Heart right ventricle (tissue), 16 donors: ENCODE measurements at regions not wholly inside any gene's neighbourhood (a gene's known extent, or its start where the extent isn't known, plus 50 kb on each side); places are given as distances from the start of the nearest gene placed in this dataset.

Experiments
- ATAC-seq, 8 donors: fragments of 200-7000 bp; cut with Tn5 transposase; one replicate each; pipeline ENCODE4 v1.9.1; 2020; ENCODE audit warnings: mild to moderate bottlenecking in 8 of 8, moderate library complexity in 8 of 8, moderate number of reproducible peaks in 1 of 8
- DNase-seq, 2 donors: peaks; one replicate each; pipeline ENCODE4 v3.0.0-alpha.2; 2020
- H3K27ac ChIP-seq, 10 donors: fragments of 200-600 bp; sonication (generic) in 2 of 10; one replicate each; pipeline versions ENCODE4 v1.5.0 to v1.8.0; 2020 to 2022; ENCODE audit warnings: mild to moderate bottlenecking in 3 of 10
- H3K27me3 ChIP-seq, 7 donors: fragments of 200-600 bp; one replicate each; pipeline ENCODE4 v1.8.0; 2021 to 2022; ENCODE audit warnings: mild to moderate bottlenecking in 2 of 7
- H3K36me3 ChIP-seq, 9 donors: fragments of 200-600 bp; sonication (generic) in 1 of 9; one replicate each; pipeline versions ENCODE4 v1.5.0 to v1.8.0; 2020 to 2022; ENCODE audit warnings: mild to moderate bottlenecking in 2 of 9
- H3K4me1 ChIP-seq, 9 donors: fragments of 200-600 bp; sonication (generic) in 1 of 9; one replicate each; pipeline versions ENCODE4 v1.5.0 to v1.8.0; 2020 to 2022; ENCODE audit warnings: mild to moderate bottlenecking in 4 of 9
- H3K4me3 ChIP-seq, 10 donors: fragments of 200-600 bp; sonication (generic) in 2 of 10; one replicate each; pipeline versions ENCODE4 v1.5.0 to v1.8.0; 2020 to 2022; ENCODE audit warnings: mild to moderate bottlenecking in 7 of 10, moderate library complexity in 2 of 10
- H3K9me3 ChIP-seq, 11 donors: fragments of 200-600 bp in 10 of 11; sonication (generic) in 2 of 11; one replicate each; pipeline versions ENCODE4 v1.5.0 to v1.8.0; 2013 to 2022; ENCODE audit warnings: mild to moderate bottlenecking in 2 of 11, control low read depth in 1 of 11, moderate library complexity in 1 of 11
- WGBS, 2 donors: extraction: QIAGEN DNeasy Blood & Tissue Kit; methylation state at CpG; one replicate each; pipeline ENCODE4 v1.1.7; 2013; ENCODE audit warnings: inconsistent platforms in 1 of 2; 5-methylcytosine and 5-hydroxymethylcytosine counted together
- intact Hi-C, 10 donors: fragments of 100-400 bp; cut with DNase I; formaldehyde crosslinking; loops; one replicate each; pipeline versions ENCODE4 v1.11.1 to v1.14.2; 2022
- TF ChIP-seq, protein P1 (sequence below), 9 donors: fragments of 200-600 bp; sonication (generic) in 2 of 9; IDR thresholded peaks; one replicate each; pipeline versions ENCODE4 v1.5.0 to v1.8.0; 2021 to 2022; ENCODE audit warnings: antibody characterized with exemption in 9 of 9, mild to moderate bottlenecking in 5 of 9, moderate library complexity in 1 of 9
- donor health status: Arrhythmogenic right ventricular cardiomyopathy.
- donor health status: ischemic (EF 13 %, LVEDD 7.1; RV severe dilation, severe dysfunction).
- donor health status: healthy with polysubstance abuse.
- donor health status: DM: no; HTN: yes; CAD: no.
- donor health status: DM: no; HTN: no; CAD: no.
- donor health status: ischemic (EF 25% LVEDD 6.9; RV normal size, moderate dysfunction).
- donor health status: ischemic (EF 25% LVEDD 5.7; RV mildly dilated, moderate dysfunction).
- donor health status: healthy.
- donor health status: DM: yes; HTN: yes; CAD: no.
- donor health status: Ischemic cardiomyopathy.
- donor health status: ischemic (EF 35%, LVEDD 5.7; RV mildly dilated, moderate dysfunction).
- donor health status: nonischemic (EF 11% LVEDD 7.7; RV severe dilation, severe dysfunction).
- donor health status: DM: yes; HTN: yes; CAD: no.
- donor health status: PGD.
- donor health status: ischemic (EF 29% LVEDD 5.4; RV normal size, mild dysfunction).
- donor health status: nonischemic (EF 23%, LVEDD 6.1; RV moderate dilation, normal function).

DNA sequence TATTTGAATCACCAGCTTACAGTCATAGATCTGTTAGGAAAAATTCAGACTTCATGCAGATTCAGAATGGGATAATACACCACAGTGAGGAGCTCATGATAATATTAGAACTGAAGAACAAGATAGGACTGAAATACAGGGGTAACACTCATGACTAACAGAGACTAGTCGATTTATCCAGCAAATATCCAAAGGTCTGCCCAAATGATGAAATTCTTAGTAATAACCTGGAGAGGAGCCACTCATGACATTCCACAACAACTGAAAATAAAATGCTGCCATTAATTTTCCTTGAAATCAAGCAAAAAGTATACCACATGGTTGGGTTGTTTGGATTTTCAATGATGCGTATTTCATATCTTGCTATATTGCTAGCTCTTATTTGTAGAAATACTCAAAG is 903.7 kb upstream of the ADGRL3 start:
- intact Hi-C loops = no loop called here
- Histone ChIP-seq H3K4me1 (no peaks in the 10 kb centered on the region), H3K4me3 (no peak overlapping the region), H3K27me3 (no peaks in the 10 kb centered on the region), H3K27ac (no peak overlapping the region), H3K36me3 (no peaks in the 10 kb centered on the region), H3K9me3 (peaks cover 0 to 16% (median 0%) of the 10 kb centered on the region in 11 donors)
- TF ChIP-seq, protein P1, sequence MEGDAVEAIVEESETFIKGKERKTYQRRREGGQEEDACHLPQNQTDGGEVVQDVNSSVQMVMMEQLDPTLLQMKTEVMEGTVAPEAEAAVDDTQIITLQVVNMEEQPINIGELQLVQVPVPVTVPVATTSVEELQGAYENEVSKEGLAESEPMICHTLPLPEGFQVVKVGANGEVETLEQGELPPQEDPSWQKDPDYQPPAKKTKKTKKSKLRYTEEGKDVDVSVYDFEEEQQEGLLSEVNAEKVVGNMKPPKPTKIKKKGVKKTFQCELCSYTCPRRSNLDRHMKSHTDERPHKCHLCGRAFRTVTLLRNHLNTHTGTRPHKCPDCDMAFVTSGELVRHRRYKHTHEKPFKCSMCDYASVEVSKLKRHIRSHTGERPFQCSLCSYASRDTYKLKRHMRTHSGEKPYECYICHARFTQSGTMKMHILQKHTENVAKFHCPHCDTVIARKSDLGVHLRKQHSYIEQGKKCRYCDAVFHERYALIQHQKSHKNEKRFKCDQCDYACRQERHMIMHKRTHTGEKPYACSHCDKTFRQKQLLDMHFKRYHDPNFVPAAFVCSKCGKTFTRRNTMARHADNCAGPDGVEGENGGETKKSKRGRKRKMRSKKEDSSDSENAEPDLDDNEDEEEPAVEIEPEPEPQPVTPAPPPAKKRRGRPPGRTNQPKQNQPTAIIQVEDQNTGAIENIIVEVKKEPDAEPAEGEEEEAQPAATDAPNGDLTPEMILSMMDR (IDR thresholded peaks at IDR 0.05) = no peak
- ATAC-seq = no peak
- 37 to 73% methylated on average over 2 of the region's 2 CpGs for WGBS, 2 donors
- DNase-seq = no peak

DNA sequence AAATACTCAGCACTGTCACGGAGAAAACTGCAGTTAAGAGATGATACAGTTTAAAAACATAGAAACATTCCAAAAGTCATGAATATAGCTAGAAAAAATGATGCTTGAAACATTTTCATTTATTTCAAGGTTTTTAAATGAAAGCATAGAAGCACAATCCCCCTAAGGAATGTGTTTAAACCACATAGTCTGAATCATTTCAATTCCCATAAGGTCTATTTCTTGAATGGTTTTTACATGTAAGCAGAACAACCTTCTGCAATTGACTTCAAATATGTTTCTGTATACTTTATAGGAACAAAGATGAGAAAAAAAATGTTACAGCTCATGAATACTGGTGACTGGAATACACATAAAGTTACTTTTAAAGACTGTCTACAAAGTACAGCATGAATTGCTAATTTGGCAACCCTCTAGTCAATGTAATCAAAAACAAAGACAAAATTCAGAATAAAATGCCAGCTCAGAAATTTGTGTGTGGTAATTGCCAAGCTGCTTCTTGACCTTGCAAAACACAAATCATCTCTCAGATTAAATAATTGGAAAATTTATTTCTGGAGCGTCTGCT is 886.4 kb upstream of the ADGRL3 start:
- H3K4me3 ChIP-seq = no peak overlapping the region
- TF ChIP-seq, protein P1 (IDR thresholded peaks at IDR 0.05) = no peak
- DNase-seq (no peak), ATAC-seq (no peak)
- H3K27me3 ChIP-seq = no peaks in the 10 kb centered on the region
- intact Hi-C loops = no loop called here
- H3K4me1 ChIP-seq = no peaks in the 10 kb centered on the region
- peaks cover 0 to 10% (median 0%) of the 10 kb centered on the region in 11 donors for H3K9me3 ChIP-seq
- no peaks in the 10 kb centered on the region for H3K36me3 ChIP-seq
- WGBS, 2 donors = 76 to 85% methylated on average over 2 of the region's 2 CpGs
- H3K27ac ChIP-seq = no peak overlapping the region

DNA sequence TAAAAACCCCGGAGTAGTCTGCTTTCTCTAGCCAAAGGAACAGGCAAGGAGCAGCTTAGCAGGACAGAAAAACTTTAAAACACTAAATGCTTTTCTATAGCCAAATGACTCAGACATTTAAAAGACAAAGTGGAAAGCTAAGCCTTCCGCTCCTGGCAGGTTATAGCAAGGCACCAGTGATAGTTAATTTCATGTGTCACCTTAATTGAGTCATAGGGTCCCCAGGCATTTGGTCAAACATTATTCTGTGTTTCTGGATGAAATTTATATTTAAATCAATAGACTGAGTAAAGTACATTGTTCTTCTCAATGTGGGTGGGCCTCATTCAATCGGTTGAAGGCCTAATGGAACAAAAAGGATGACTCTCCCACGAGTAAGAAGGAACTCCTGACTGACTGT is 885.7 kb upstream of the ADGRL3 start:
- Histone ChIP-seq H3K4me3 (no peak overlapping the region), H3K27ac (no peak overlapping the region), H3K36me3 (no peaks in the 10 kb centered on the region), H3K27me3 (no peaks in the 10 kb centered on the region), H3K4me1 (no peaks in the 10 kb centered on the region), H3K9me3 (peaks cover 0 to 10% (median 0%) of the 10 kb centered on the region in 11 donors)
- ATAC-seq (no peak), DNase-seq (no peak)
- WGBS, 2 donors = 71 to 74% methylated on average over 4 of the region's 4 CpGs
- TF ChIP-seq, protein P1 (IDR thresholded peaks at IDR 0.05) = no peak
- intact Hi-C loops = no loop called here

DNA sequence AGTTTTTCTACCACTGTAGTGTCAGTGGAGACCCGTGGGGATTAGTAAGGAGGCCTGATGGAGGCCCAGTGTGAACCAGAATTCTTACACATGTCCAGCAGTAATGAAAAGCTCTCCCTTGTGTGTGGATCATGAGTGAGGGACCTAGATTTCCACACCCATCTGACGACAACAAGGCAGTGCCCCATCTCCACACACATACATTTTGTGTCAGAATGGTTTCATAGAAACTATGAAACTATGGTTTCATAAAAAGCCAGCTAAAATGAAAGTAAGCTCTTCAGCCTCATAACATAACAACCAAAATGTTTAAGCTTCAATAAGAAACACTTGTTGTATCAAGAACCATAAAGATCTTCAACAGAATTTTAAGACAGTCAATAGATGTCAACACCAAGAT is 884.5 kb upstream of the ADGRL3 start:
- Histone ChIP-seq H3K9me3 (peaks cover 0 to 10% (median 0%) of the 10 kb centered on the region in 11 donors), H3K4me1 (no peaks in the 10 kb centered on the region), H3K27ac (no peak overlapping the region), H3K27me3 (no peaks in the 10 kb centered on the region), H3K4me3 (no peak overlapping the region), H3K36me3 (no peaks in the 10 kb centered on the region)
- ATAC-seq = no peak
- TF ChIP-seq, protein P1 (IDR thresholded peaks at IDR 0.05) = no peak
- WGBS, 2 donors = 76 to 78% methylated on average over 2 of the region's 2 CpGs
- DNase-seq = no peak
- intact Hi-C loops = no loop called here
